GM23248 (cell line): ENCODE measurements at regions not wholly inside any gene's neighbourhood (a gene's known extent, or its start where the extent isn't known, plus 50 kb on each side); places are given as distances from the start of the nearest gene placed in this dataset.

Experiments used
- EZH2 ChIP-seq: fragments of 200-600 bp; sonication (generic); IDR thresholded peaks from 2 replicates; pipeline ENCODE4 v1.6.1; 2018; ENCODE audit warnings: antibody characterized with exemption, mild to moderate bottlenecking; ENCODE audit not compliant: insufficient read depth, poor library complexity, severe bottlenecking
- EZH2phosphoT487 ChIP-seq: fragments of 200-600 bp; sonication (generic); IDR thresholded peaks from 2 replicates; pipeline ENCODE4 v1.6.1; 2018; ENCODE audit warnings: antibody characterized with exemption, moderate library complexity, mild to moderate bottlenecking, low read depth; ENCODE audit not compliant: insufficient read depth

GRCh38 chr5:54644226-54644625 is 126.7 kb downstream of the SNX18 start:
- TF ChIP-seq EZH2: no peak
- no peak for TF ChIP-seq EZH2phosphoT487
